ENCODE measurements at regions not wholly inside any gene's neighbourhood (a gene's known extent, or its start where the extent isn't known, plus 50 kb on each side); places are given as distances from the start of the nearest gene placed in this dataset.

- TF ChIP-seq, protein P1, sequence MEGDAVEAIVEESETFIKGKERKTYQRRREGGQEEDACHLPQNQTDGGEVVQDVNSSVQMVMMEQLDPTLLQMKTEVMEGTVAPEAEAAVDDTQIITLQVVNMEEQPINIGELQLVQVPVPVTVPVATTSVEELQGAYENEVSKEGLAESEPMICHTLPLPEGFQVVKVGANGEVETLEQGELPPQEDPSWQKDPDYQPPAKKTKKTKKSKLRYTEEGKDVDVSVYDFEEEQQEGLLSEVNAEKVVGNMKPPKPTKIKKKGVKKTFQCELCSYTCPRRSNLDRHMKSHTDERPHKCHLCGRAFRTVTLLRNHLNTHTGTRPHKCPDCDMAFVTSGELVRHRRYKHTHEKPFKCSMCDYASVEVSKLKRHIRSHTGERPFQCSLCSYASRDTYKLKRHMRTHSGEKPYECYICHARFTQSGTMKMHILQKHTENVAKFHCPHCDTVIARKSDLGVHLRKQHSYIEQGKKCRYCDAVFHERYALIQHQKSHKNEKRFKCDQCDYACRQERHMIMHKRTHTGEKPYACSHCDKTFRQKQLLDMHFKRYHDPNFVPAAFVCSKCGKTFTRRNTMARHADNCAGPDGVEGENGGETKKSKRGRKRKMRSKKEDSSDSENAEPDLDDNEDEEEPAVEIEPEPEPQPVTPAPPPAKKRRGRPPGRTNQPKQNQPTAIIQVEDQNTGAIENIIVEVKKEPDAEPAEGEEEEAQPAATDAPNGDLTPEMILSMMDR (conservative IDR thresholded peaks at IDR 0.05; ENCODE audit: low read depth, low read length), result no peak
- no peak overlapping the region for H3K4me2 ChIP-seq
- H3K79me2 ChIP-seq (ENCODE audit: insufficient read depth, low read depth), result no peaks in the 10 kb centered on the region
Measured at GRCh38 chr18:37741032-37741623, 175.5 kb upstream of the CELF4 start.

DNA sequence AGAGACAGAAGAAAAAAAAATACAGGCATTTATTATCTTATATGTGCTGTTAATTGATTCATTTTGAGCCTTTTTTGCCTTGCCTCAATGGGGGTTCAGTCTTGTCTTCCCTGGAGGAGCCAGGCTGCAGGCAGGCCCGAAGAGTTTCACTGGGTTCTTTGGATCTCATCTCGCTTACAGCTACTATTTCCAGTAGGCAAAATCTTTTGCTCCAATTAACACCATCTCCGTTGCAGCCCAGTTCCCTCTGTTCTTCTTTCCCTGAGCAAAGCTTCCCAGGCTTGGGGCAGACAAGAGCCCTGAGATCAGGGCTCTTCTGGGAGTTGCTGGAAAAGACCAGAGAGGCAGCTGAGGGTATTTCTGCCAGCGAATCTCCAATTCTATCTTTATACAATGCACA lies 168.8 kb upstream of the CELF4 start:
- Histone ChIP-seq H3K9ac (no peak overlapping the region), H3K36me3 (ENCODE audit: insufficient read depth) (no peaks in the 10 kb centered on the region), H2AFZ (ENCODE audit: low read depth) (no peak overlapping the region), H3K4me1 (ENCODE audit: low read depth, poor library complexity, severe bottlenecking) (no peaks in the 10 kb centered on the region), H3K4me2 (no peak overlapping the region), H4K20me1 (ENCODE audit: insufficient read depth) (no peaks in the 10 kb centered on the region), H3K27me3 (ENCODE audit: insufficient read depth, low read depth) (no peaks in the 10 kb centered on the region), H3K27ac (no peak overlapping the region), H3K4me3 (IDR thresholded peaks at IDR 0.05; ENCODE audit: insufficient read depth, low read depth, low read length) (no peak overlapping the region), H3K79me2 (ENCODE audit: insufficient read depth, low read depth) (no peaks in the 10 kb centered on the region)
- TF ChIP-seq, protein P1 (conservative IDR thresholded peaks at IDR 0.05; ENCODE audit: low read depth, low read length), result no peak

More at GRCh38 chr18:37741032-37741623, 175.5 kb upstream of the CELF4 start:
- H3K9ac ChIP-seq, result no peak overlapping the region
- no peak overlapping the region for H3K4me3 ChIP-seq (IDR thresholded peaks at IDR 0.05; ENCODE audit: insufficient read depth, low read depth, low read length)
- no peaks in the 10 kb centered on the region for H3K36me3 ChIP-seq (ENCODE audit: insufficient read depth)
- no peak overlapping the region for H3K27ac ChIP-seq
- no peaks in the 10 kb centered on the region for H4K20me1 ChIP-seq (ENCODE audit: insufficient read depth)
- no peaks in the 10 kb centered on the region for H3K4me1 ChIP-seq (ENCODE audit: low read depth, poor library complexity, severe bottlenecking)
- H2AFZ ChIP-seq (ENCODE audit: low read depth), result no peak overlapping the region
- H3K27me3 ChIP-seq (ENCODE audit: insufficient read depth, low read depth), result no peaks in the 10 kb centered on the region

DNA sequence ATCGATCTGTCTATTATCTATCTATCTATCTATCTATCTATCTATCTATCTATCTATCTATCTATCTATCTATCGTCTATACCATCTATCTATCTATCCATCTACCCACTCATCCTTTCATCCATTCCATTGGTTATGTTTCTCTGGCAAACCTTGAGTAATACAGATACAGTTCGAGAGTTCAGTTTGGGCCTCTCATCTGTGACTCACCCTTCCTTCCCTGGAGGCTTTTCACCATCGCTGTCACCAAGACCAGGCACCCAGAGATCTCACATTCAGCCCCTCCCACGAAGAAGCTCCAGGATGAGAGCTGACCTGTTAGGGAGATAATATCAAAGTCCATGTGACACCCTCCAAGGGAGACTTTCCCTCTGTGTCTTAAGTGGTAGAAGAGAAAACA lies 164.1 kb upstream of the CELF4 start:
- Histone ChIP-seq H3K9ac (no peak overlapping the region), H3K27me3 (ENCODE audit: insufficient read depth, low read depth) (no peaks in the 10 kb centered on the region), H3K4me2 (no peak overlapping the region), H3K4me1 (ENCODE audit: low read depth, poor library complexity, severe bottlenecking) (no peaks in the 10 kb centered on the region), H3K4me3 (IDR thresholded peaks at IDR 0.05; ENCODE audit: insufficient read depth, low read depth, low read length) (no peak overlapping the region), H3K27ac (no peak overlapping the region), H2AFZ (ENCODE audit: low read depth) (no peak overlapping the region), H4K20me1 (ENCODE audit: insufficient read depth) (no peaks in the 10 kb centered on the region), H3K79me2 (ENCODE audit: insufficient read depth, low read depth) (no peaks in the 10 kb centered on the region), H3K36me3 (ENCODE audit: insufficient read depth) (no peaks in the 10 kb centered on the region)
- TF ChIP-seq, protein P1 (conservative IDR thresholded peaks at IDR 0.05; ENCODE audit: low read depth, low read length), result no peak

DNA sequence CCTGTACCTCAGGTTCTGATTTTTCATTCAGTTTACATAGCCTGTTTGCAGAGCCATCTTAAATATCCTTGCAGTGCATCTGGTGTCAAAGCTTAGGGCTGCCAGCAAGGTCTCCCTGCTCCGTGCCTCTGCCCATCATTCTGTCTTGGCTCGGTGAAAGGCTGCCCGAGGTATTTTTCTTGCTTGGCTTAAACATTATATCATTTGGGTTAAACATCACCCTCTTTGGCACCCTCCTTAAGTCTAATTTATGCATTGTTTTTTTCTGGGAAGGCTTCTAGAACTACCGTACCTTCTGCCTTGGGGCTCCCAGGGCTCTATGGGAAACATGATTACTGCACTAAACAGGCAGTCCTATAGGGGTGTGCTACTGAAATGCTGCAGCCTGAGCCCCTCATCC lies 158.6 kb upstream of the CELF4 start:
- Histone ChIP-seq H3K79me2 (ENCODE audit: insufficient read depth, low read depth) (no peaks in the 10 kb centered on the region), H4K20me1 (ENCODE audit: insufficient read depth) (no peaks in the 10 kb centered on the region), H2AFZ (ENCODE audit: low read depth) (no peak overlapping the region), H3K27ac (no peak overlapping the region), H3K4me1 (ENCODE audit: low read depth, poor library complexity, severe bottlenecking) (no peaks in the 10 kb centered on the region), H3K36me3 (ENCODE audit: insufficient read depth) (no peaks in the 10 kb centered on the region), H3K4me3 (IDR thresholded peaks at IDR 0.05; ENCODE audit: insufficient read depth, low read depth, low read length) (no peak overlapping the region), H3K27me3 (ENCODE audit: insufficient read depth, low read depth) (no peaks in the 10 kb centered on the region), H3K4me2 (no peak overlapping the region), H3K9ac (no peak overlapping the region)
- TF ChIP-seq, protein P1 (conservative IDR thresholded peaks at IDR 0.05; ENCODE audit: low read depth, low read length), result no peak
